Renal pelvis (tissue), 1 donor: ENCODE measurements at regions not wholly inside any gene's neighbourhood (a gene's known extent, or its start where the extent isn't known, plus 50 kb on each side); places are given as distances from the start of the nearest gene placed in this dataset.

Experiments
- DNase-seq: peaks from one replicate; pipeline ENCODE4 v3.0.0-alpha.2; 2013

DNA sequence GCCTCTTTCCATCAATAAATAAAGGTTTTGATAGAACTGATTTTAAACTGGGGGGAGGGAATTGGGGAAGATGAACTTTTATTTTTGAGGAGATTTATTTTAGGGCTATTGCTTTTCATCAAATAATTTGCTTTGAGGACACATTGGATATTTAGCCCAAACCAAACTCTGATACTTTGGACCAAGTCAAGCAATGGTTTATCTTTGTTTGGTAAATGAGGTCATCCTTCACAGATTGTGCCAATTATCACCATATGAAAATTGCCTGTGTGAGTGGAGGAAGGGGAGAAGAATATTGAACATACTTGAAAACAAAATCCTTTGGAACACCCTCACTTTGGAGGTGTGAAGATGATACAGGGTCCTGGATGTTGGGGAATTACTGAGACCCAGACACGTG, 176.9 kb upstream of the CD180 start:
- no peak for DNase-seq

GRCh38 chr5:67372887-67373286, 176.3 kb upstream of the CD180 start:
- DNase-seq: no peak

GRCh38 chr5:67371924-67372323, 175.3 kb upstream of the CD180 start:
- DNase-seq: no peak

DNA sequence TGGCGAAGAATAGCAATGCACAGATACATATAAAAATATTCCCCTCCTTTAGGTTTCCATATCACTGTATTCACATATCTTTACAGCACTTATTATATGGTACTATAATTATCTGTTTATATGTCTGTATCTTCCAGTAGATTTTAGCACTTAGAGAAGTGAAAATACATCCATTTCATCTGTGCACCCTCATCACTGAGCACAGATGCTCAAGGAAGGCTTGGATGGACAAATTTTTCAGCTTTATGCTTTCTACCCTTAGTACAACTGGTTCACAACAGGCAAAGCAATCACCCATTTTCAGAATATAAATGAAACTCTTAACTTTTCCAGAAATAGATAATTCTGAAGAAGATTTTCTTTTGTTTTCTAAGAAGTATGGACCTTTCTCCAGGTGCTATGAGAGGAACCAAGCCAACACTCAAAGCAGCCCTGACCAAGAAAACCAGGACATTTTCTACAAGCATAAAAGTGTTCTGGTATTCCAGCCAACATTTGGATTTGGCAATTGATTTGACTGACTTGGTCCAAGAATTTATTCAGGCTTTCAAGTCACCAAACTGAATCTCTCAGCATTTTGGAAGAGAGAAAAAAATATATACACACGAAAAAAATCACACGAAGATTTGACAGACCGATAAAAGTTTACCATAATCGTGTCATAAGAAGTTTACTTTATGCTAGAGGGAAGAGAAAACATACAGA, 170.2 kb upstream of the CD180 start:
- DNase-seq: no peak

DNA sequence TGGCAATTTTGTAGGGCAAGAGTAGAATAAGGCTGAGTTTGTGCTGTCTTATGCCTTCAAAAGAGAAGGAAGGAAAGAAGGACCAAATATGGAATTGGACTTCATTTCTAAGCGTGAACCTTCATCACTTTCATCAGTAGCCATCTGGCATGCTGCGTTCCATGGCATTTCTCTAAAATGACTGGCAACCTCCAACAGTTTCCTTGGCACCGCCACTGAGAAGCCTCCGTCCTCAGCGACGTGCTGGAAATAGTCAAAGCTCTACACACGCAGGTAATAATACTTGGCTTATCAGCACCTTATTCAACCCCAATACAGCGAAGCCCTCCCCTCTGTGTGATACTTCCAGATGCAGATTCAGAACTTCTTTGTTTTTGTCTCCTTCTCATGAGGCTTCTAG, 169.7 kb upstream of the CD180 start:
- no peak for DNase-seq

DNA sequence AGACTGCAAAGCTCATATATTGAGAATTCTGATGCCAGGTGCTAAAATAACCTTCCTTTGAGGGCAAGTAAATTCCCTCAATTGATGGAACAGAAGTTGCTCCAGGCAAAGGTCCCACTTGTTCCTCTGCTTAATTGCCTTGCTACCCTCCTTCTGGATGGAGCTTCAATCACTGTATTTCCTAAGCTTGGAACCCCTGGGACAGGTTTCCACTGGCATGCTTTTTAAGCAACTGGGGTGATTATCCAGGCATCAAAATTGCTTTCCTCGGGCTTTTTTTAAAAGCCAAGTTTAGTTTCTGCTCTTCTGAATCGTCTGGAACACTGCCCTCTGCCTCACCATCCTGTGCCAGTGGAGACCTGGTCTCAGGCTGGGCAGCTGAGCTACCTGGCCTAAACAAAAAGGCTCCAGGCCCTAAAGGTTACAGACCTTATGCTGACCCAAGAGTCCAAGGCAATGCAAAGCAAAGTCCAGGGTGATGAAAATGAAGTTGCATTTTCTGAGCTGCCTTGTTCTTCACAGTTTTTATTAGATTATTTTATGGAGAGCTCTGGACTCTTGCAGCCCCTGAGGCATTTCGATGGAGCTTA, 167.9 kb upstream of the CD180 start:
- DNase-seq: no peak

- no peak for DNase-seq
Observed at GRCh38 chr5:67363963-67364362, 167.4 kb upstream of the CD180 start.

GRCh38 chr5:67363180-67363709, 166.6 kb upstream of the CD180 start:
- no peak for DNase-seq

DNA sequence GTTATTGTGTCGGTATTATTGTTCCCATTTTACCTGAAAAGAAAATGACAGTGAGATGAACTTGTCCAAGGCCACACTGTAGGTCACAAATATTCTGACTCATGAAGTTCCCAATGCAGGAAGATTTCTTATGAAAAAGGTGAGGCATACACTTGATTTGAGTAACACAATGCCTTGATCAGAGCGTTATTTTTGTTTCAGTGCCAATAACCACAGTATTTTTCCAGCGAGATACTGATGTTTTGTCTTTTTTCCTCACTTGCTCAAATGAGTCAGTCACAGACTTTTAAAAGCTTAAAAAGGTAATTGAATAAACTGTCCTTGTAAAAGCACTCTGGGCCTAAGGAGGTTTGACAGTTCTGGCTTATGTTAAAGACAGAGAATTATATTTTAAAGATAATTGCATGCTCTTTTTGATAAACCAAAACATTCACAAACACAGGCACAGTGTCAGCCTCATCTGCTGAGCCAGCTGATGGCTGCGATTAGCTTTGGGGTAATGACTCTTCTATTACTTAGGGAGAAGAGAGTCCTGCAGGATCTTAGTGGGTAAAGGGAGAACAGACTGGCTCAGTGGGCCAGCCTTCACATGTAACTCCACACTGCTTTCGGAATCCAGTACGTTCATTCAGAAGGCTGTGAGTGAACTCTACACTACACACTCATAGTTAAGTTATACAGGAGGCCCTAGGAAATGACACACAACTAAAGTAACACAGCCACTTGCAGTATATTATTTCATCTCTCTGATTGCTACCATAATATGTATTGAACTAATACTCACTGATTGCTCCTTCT, 165.5 kb upstream of the CD180 start:
- DNase-seq: no peak

GRCh38 chr5:67360047-67360446, 163.4 kb upstream of the CD180 start:
- DNase-seq: no peak

- DNase-seq: no peak
Observed at GRCh38 chr5:67358186-67358585, 161.6 kb upstream of the CD180 start.

DNA sequence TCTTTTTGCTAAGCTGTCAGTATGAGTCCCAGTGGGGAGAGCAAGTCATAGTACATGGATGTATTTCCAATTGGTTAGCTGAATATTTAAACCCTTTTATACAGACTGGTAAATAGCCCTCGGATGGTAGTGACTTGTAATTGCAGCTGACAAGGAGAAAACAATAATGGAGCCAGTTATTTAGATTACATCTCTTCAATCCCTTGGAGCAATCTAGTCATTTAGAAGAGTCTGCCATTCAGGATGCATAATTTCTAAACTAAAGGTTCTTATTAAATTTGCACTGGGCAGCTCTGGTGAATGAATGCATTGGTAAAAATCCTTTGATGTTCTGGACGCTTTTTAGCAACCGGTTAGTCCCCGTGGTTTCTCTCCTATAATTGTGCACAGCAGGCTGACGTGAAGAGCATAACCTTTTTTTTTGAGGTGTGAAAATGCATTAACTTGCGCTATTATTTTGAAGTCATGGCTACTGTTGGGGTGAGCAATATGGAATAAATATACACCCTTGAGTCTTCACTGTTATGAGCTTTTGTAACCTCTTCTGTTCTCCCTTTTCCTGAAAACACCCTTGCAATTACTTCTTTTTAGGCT, 158.6 kb upstream of the CD180 start:
- no peak for DNase-seq

DNA sequence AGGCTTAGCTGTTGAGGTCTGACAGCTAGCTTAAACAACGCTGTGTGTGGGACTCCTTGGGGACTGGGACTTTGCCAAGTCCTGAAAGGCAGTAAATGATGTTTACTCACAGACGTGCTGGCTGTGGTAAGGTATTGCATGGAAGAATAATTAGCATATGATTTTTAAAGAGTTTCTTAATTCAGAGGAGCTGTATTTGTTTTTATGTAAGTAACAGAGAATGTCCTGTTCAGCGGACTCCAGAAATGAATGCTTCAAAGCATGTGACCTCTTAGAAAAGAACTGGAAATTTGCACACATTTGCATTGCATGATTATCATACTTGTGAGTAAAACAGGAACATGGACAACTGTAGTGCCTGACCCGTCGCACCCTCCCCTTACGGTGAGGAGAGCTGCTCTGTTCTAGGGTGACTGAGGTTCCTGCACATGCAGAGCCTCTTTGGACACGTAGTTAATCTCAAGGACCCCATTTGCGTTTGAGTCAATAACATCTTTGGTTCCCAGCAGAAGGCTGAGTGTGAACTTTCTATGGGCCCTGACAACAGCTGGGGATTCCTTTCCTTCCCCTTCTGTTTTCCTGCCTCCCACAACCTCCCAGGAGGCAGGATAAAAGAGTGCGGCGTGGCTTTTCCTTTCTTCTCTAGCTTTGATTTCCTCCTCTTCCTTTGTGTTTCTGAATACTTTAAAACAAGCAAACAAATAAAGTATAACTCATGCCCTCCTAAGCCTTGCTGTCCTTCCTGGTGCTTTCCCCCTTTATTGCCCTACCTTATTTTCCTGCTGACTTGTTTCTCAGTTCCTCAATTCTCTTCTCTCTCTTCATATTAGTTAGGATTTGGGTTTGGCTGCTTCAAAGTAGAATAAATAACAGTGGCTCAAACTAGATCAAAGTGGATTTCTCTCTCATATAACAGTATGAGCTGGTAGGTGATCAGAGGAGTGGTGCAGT, 157.2 kb upstream of the CD180 start:
- DNase-seq: no peak

DNA sequence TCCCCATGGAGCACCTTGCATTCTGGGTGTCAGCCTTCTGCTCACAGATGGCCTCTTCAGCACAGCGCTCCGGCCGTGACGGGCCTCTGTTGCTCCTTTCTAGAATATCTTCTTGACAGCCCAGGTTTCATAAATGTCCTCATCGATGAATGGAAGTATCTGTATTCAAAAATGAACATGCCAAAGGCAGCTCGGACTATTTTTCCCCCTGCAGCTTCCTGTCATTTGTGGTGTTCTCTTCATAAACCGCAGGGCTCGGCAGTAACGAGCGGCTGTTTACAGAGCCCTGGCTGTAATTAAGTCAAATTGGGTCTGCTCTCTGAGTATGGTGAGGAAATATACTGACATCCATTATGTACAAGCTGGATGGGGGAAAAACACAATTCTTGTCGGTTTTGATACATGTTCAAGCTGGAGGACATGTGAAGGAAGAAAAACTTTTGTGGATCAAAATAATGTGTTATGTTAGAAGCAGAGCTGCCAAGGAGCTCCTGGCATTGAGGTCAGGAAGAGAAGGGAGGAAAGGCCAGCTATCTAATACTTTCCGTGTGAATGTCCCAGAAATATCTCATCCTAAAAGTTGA, 154.1 kb upstream of the CD180 start:
- no peak for DNase-seq

GRCh38 chr5:67350185-67350584, 153.6 kb upstream of the CD180 start:
- no peak for DNase-seq

- no peak for DNase-seq
Observed at GRCh38 chr5:67347821-67348220, 151.2 kb upstream of the CD180 start.

- DNase-seq: no peak
Observed at GRCh38 chr5:67346611-67347010, 150.0 kb upstream of the CD180 start.

- DNase-seq: no peak
Observed at GRCh38 chr5:67344870-67345269, 148.3 kb upstream of the CD180 start.

DNA sequence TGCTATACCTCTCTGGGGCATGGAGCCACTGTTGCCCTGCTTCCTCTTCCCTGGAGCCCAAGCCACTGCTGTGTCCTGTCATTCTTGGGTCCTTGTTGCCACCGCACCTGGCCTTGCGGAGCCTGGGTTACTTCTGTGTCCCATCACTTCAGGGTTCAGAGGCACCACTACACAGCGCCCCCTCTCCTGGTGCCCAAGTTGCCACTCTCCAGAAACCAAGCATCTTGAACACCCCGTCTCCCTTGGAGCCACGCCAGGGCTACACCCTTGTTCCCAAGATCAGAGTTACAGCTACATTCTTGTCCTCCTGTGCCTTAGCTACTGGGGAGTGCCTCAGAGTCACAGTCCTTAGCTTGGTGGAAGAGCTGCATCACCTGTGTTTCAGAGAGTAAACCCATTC, 147.2 kb upstream of the CD180 start:
- no peak for DNase-seq

- no peak for DNase-seq
Observed at GRCh38 chr5:67341478-67341877, 144.9 kb upstream of the CD180 start.

DNA sequence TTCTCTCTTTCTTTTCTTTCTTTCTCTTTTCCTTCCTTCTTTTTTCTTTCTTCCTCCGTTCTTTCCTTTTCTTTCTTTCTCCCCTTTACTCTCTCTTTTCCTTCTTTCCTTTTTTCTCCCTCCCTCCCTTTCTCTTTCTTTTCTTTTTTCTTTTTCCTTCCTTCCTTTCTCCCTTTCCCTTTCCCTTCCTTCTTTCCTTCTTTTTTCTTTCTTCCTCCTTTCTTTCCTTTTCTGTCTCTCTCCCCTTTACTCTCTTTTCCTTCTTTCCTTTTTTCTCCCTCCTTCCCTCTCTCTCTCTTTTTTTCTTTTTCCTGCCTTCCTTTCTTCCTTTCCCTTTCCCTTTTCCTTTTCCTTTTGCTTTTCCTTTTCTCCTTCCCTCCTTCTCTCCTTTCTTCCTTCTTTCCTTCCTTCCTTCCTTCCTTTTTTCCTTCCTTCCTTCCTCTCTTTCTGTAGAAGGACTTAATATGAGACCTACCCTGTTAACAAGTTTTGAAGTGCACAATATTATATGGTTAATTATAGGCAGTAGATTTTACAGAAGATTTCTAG, 142.7 kb upstream of the CD180 start:
- DNase-seq: no peak
